Thyroid gland (tissue), 4 donors: ENCODE measurements at regions not wholly inside any gene's neighbourhood (a gene's known extent, or its start where the extent isn't known, plus 50 kb on each side); places are given as distances from the start of the nearest gene placed in this dataset.

ENCODE experiments used
- DNase-seq, 2 donors: peaks; one replicate each; pipeline ENCODE4 v3.0.0-alpha.2; 2019
- H3K27ac ChIP-seq, 3 donors: fragments of 200-600 bp; sonication (generic); 1 replicate in 2 of 3; 2 replicates in 1 of 3; pipeline ENCODE4 v1.5.1; 2016 to 2019; ENCODE audit warnings: mild to moderate bottlenecking in 1 of 3, moderate library complexity in 1 of 3
- H3K27me3 ChIP-seq: fragments of 200-600 bp; sonication (generic); one replicate; pipeline ENCODE4 v1.5.1; 2019
- H3K36me3 ChIP-seq, 2 donors: fragments of 200-600 bp; sonication (generic); one replicate each; pipeline ENCODE4 v1.5.1; 2016 to 2019
- H3K4me1 ChIP-seq, 2 donors: fragments of 200-600 bp; sonication (generic); one replicate each; pipeline ENCODE4 v1.5.1; 2017 to 2019
- H3K4me3 ChIP-seq, 3 donors: fragments of 200-600 bp; sonication (generic); replicated peaks in 1 of 3; 1 replicate in 2 of 3; 2 replicates in 1 of 3; pipeline ENCODE4 v1.5.1; 2016; ENCODE audit warnings: mild to moderate bottlenecking in 1 of 3
- H3K9me3 ChIP-seq: fragments of 200-600 bp; sonication (generic); one replicate; pipeline ENCODE4 v1.5.1; 2017
- CTCF ChIP-seq, 6 experiments: fragments of 200-600 bp in 3 of 6; fragments of 450-650 bp in 3 of 6; sonication (generic) in 3 of 6; IDR thresholded peaks; one replicate each; pipeline ENCODE4 v1.5.1; 2016 to 2019; ENCODE audit warnings: antibody characterized with exemption in 6 of 6, mild to moderate bottlenecking in 2 of 6, inconsistent platforms in 1 of 6, moderate library complexity in 1 of 6
- POLR2A ChIP-seq, 2 donors: fragments of 450-650 bp; IDR thresholded peaks; one replicate each; pipeline ENCODE4 v1.6.1; 2017; ENCODE audit warnings: antibody characterized with exemption in 2 of 2, mild to moderate bottlenecking in 2 of 2, moderate library complexity in 1 of 2
- WGBS, 2 donors: methylation state at CpG; one replicate each; pipeline ENCODE4 v1.1.5; 2017; 5-methylcytosine and 5-hydroxymethylcytosine counted together
- intact Hi-C: fragments of 100-400 bp; cut with DNase I; formaldehyde crosslinking; loops from one replicate; pipeline ENCODE4 v1.15.1; 2023

- Histone ChIP-seq H3K9me3 (no peaks in the 10 kb centered on the region), H3K27ac (peak overlapping the region; percentile 64 to 70 (median 65)), H3K36me3 (no peaks in the 10 kb centered on the region), H3K4me1 (no peaks in the 10 kb centered on the region), H3K4me3 (peak overlapping the region in 2 of 3 donors; percentile 19 to 47), H3K27me3 (no peaks in the 10 kb centered on the region)
- no peak for DNase-seq
- no peak for TF ChIP-seq POLR2A (IDR thresholded peaks at IDR 0.05)
- TF ChIP-seq CTCF (IDR thresholded peaks at IDR 0.05): no peak
- WGBS, 2 donors: 36% methylated on average over 6 of the region's 6 CpGs
- intact Hi-C loops: no loop called here
Measured at GRCh38 chr3:27633224-27633545, 88.9 kb downstream of the EOMES start.

GRCh38 chr3:27632431-27633223 is 89.5 kb downstream of the EOMES start:
- peak overlapping the region in 2 of 3 donors; percentile 19 to 47 for H3K4me3 ChIP-seq
- H3K9me3 ChIP-seq: no peaks in the 10 kb centered on the region
- WGBS, 2 donors: 13 to 18% methylated on average over 26 to 29 of the region's 66 CpGs
- peak overlapping the region; percentile 64 to 70 (median 65) for H3K27ac ChIP-seq
- no peaks in the 10 kb centered on the region for H3K4me1 ChIP-seq
- no peak for TF ChIP-seq CTCF (IDR thresholded peaks at IDR 0.05)
- no peak for TF ChIP-seq POLR2A (IDR thresholded peaks at IDR 0.05)
- H3K36me3 ChIP-seq: no peaks in the 10 kb centered on the region
- DNase-seq: peak; percentile 49 to 53
- H3K27me3 ChIP-seq: no peaks in the 10 kb centered on the region
- intact Hi-C loops: no loop called here

GRCh38 chr3:27630885-27631284 is 91.2 kb downstream of the EOMES start:
- no peak for DNase-seq
- intact Hi-C loops: no loop called here
- Histone ChIP-seq H3K27ac (no peak overlapping the region), H3K9me3 (no peaks in the 10 kb centered on the region), H3K4me3 (no peak overlapping the region), H3K4me1 (no peaks in the 10 kb centered on the region), H3K27me3 (no peaks in the 10 kb centered on the region), H3K36me3 (no peaks in the 10 kb centered on the region)
- TF ChIP-seq CTCF (IDR thresholded peaks at IDR 0.05): no peak
- TF ChIP-seq POLR2A (IDR thresholded peaks at IDR 0.05): no peak
- WGBS, 2 donors: 91 to 92% methylated on average over 4 of the region's 4 CpGs

- Histone ChIP-seq H3K27me3 (no peaks in the 10 kb centered on the region), H3K4me1 (no peaks in the 10 kb centered on the region), H3K36me3 (no peaks in the 10 kb centered on the region), H3K4me3 (no peak overlapping the region), H3K9me3 (no peaks in the 10 kb centered on the region), H3K27ac (no peak overlapping the region)
- 61 to 75% methylated on average over 2 of the region's 2 CpGs for WGBS, 2 donors
- no peak for DNase-seq
- intact Hi-C loops: no loop called here
- no peak for TF ChIP-seq CTCF (IDR thresholded peaks at IDR 0.05)
- TF ChIP-seq POLR2A (IDR thresholded peaks at IDR 0.05): no peak
Measured at GRCh38 chr3:27629366-27629765, 92.8 kb downstream of the EOMES start.

- no peaks in the 10 kb centered on the region for H3K27me3 ChIP-seq
- H3K36me3 ChIP-seq: no peaks in the 10 kb centered on the region
- TF ChIP-seq POLR2A (IDR thresholded peaks at IDR 0.05) (no peak), CTCF (IDR thresholded peaks at IDR 0.05) (no peak)
- H3K4me3 ChIP-seq: no peak overlapping the region
- no peak for DNase-seq
- WGBS, 2 donors: 87 to 92% methylated on average over 5 of the region's 5 CpGs
- H3K4me1 ChIP-seq: peaks cover 5 to 6% of the 10 kb centered on the region in 2 donors
- H3K27ac ChIP-seq: no peak overlapping the region
- intact Hi-C loops: no loop called here
- H3K9me3 ChIP-seq: no peaks in the 10 kb centered on the region
Measured at GRCh38 chr3:27628026-27628750, 93.9 kb downstream of the EOMES start.
